Transverse colon (tissue), 4 donors: ENCODE measurements at regions not wholly inside any gene's neighbourhood (a gene's known extent, or its start where the extent isn't known, plus 50 kb on each side); places are given as distances from the start of the nearest gene placed in this dataset.

Experiments
- DNase-seq: peaks from one replicate; pipeline ENCODE4 v3.0.0-alpha.2; 2019
- H3K27ac ChIP-seq, 4 donors: fragments of 200-600 bp; sonication (generic); 2 replicates each; pipeline ENCODE4 v1.5.1; 2016 to 2018; ENCODE audit warnings: inconsistent platforms in 4 of 4
- H3K27me3 ChIP-seq: fragments of 200-600 bp; sonication (generic); 2 replicates; pipeline ENCODE4 v1.5.1; 2017; ENCODE audit warnings: inconsistent platforms
- H3K36me3 ChIP-seq, 4 donors: fragments of 200-600 bp; sonication (generic); 2 replicates each; pipeline ENCODE4 v1.5.1; 2017 to 2019; ENCODE audit warnings: inconsistent platforms in 4 of 4
- H3K4me1 ChIP-seq, 4 donors: fragments of 200-600 bp; sonication (generic); 2 replicates each; pipeline ENCODE4 v1.5.1; 2017 to 2020; ENCODE audit warnings: inconsistent platforms in 4 of 4
- H3K4me3 ChIP-seq, 4 donors: fragments of 200-600 bp; sonication (generic); 1 replicate in 1 of 4; 2 replicates in 3 of 4; pipeline versions ENCODE4 v1.5.1 to v1.6.1; 2017 to 2019; ENCODE audit warnings: inconsistent platforms in 4 of 4
- H3K9me3 ChIP-seq, 2 donors: fragments of 200-600 bp; sonication (generic); 2 replicates each; pipeline ENCODE4 v1.5.1; 2017 to 2019; ENCODE audit warnings: inconsistent platforms in 2 of 2
- EP300 ChIP-seq: sonication (generic); formaldehyde crosslinking; IDR thresholded peaks from one replicate; pipeline ENCODE4 v1.6.1; 2017; ENCODE audit warnings: antibody characterized with exemption, low read depth
- POLR2A ChIP-seq: fragments of 450-650 bp; IDR thresholded peaks from one replicate; pipeline ENCODE4 v1.6.1; 2016; ENCODE audit warnings: antibody characterized with exemption, mild to moderate bottlenecking, moderate library complexity
- POLR2AphosphoS5 ChIP-seq, 3 donors: sonication (generic); formaldehyde crosslinking; IDR thresholded peaks; one replicate each; pipeline ENCODE4 v1.6.1; 2016; ENCODE audit warnings: antibody characterized with exemption in 3 of 3
- WGBS, 2 donors: methylation state at CpG; one replicate each; pipeline ENCODE4 v1.1.5; 2018; ENCODE audit warnings: low coverage in 1 of 2; 5-methylcytosine and 5-hydroxymethylcytosine counted together
- in situ Hi-C, 4 donors: fragments of 200-750 bp; cut with MboI; loops; one replicate each; pipeline versions ENCODE4 v1.15.0 to v1.15.1; 2017; ENCODE audit warnings: low sequenced_read_pairs in 3 of 4, low pct_ligation_motif_present in 1 of 4, low pct_unique_long_range_greater_than_20kb in 1 of 4
- intact Hi-C: fragments of 100-400 bp; cut with DNase I; formaldehyde crosslinking; loops from one replicate; pipeline ENCODE4 v1.15.1; 2023; ENCODE audit warnings: low total_unique reads
- TF ChIP-seq, protein P1 (sequence below), 5 experiments: fragments of 200-600 bp in 3 of 5; fragments of 450-650 bp in 2 of 5; sonication (generic) in 3 of 5; IDR thresholded peaks; 1 replicate in 2 of 5; 2 replicates in 3 of 5; pipeline ENCODE4 v1.5.1; 2016 to 2017; ENCODE audit warnings: antibody characterized with exemption in 5 of 5, inconsistent platforms in 3 of 5, mild to moderate bottlenecking in 2 of 5, moderate library complexity in 1 of 5

GRCh38 chr9:26415528-26415927, 477.1 kb downstream of the CAAP1 start:
- H3K4me1 ChIP-seq: no peaks in the 10 kb centered on the region
- in situ Hi-C loops: no loop called here
- no peaks in the 10 kb centered on the region for H3K9me3 ChIP-seq
- no peaks in the 10 kb centered on the region for H3K36me3 ChIP-seq
- H3K4me3 ChIP-seq: no peak overlapping the region
- no peaks in the 10 kb centered on the region for H3K27me3 ChIP-seq
- intact Hi-C loops: no loop called here
- no peak overlapping the region for H3K27ac ChIP-seq
- no peak for DNase-seq
- no peak for TF ChIP-seq POLR2A
- TF ChIP-seq EP300: no peak
- TF ChIP-seq, protein P1, sequence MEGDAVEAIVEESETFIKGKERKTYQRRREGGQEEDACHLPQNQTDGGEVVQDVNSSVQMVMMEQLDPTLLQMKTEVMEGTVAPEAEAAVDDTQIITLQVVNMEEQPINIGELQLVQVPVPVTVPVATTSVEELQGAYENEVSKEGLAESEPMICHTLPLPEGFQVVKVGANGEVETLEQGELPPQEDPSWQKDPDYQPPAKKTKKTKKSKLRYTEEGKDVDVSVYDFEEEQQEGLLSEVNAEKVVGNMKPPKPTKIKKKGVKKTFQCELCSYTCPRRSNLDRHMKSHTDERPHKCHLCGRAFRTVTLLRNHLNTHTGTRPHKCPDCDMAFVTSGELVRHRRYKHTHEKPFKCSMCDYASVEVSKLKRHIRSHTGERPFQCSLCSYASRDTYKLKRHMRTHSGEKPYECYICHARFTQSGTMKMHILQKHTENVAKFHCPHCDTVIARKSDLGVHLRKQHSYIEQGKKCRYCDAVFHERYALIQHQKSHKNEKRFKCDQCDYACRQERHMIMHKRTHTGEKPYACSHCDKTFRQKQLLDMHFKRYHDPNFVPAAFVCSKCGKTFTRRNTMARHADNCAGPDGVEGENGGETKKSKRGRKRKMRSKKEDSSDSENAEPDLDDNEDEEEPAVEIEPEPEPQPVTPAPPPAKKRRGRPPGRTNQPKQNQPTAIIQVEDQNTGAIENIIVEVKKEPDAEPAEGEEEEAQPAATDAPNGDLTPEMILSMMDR (IDR thresholded peaks at IDR 0.05): no peak
- TF ChIP-seq POLR2AphosphoS5 (IDR thresholded peaks at IDR 0.05): no peak
- 64 to 70% methylated on average over 3 of the region's 3 CpGs for WGBS, 2 donors

GRCh38 chr9:26413611-26414010, 479.0 kb downstream of the CAAP1 start:
- 38 to 61% methylated on average over 4 of the region's 4 CpGs for WGBS, 2 donors
- TF ChIP-seq EP300: no peak
- no peak for TF ChIP-seq POLR2A
- TF ChIP-seq, protein P1 (IDR thresholded peaks at IDR 0.05): no peak
- TF ChIP-seq POLR2AphosphoS5 (IDR thresholded peaks at IDR 0.05): no peak
- H3K4me1 ChIP-seq: no peaks in the 10 kb centered on the region
- H3K9me3 ChIP-seq: no peaks in the 10 kb centered on the region
- in situ Hi-C loops (no loop called here), intact Hi-C loops (no loop called here)
- H3K4me3 ChIP-seq: no peak overlapping the region
- no peaks in the 10 kb centered on the region for H3K36me3 ChIP-seq
- no peak overlapping the region for H3K27ac ChIP-seq
- no peaks in the 10 kb centered on the region for H3K27me3 ChIP-seq
- DNase-seq: no peak

GRCh38 chr9:26412446-26412845, 480.2 kb downstream of the CAAP1 start:
- H3K9me3 ChIP-seq: no peaks in the 10 kb centered on the region
- H3K27ac ChIP-seq: no peak overlapping the region
- no peaks in the 10 kb centered on the region for H3K4me1 ChIP-seq
- WGBS, 2 donors: 64 to 69% methylated on average over 1 of the region's 1 CpG
- no peaks in the 10 kb centered on the region for H3K27me3 ChIP-seq
- DNase-seq: no peak
- TF ChIP-seq, protein P1 (IDR thresholded peaks at IDR 0.05): no peak
- TF ChIP-seq EP300 (no peak), POLR2A (no peak), POLR2AphosphoS5 (IDR thresholded peaks at IDR 0.05) (no peak)
- intact Hi-C loops (no loop called here), in situ Hi-C loops (no loop called here)
- H3K36me3 ChIP-seq: no peaks in the 10 kb centered on the region
- no peak overlapping the region for H3K4me3 ChIP-seq

GRCh38 chr9:26406676-26407075, 485.9 kb downstream of the CAAP1 start:
- intact Hi-C loops: no loop called here
- DNase-seq: no peak
- no peaks in the 10 kb centered on the region for H3K4me1 ChIP-seq
- no peak overlapping the region for H3K4me3 ChIP-seq
- WGBS, 2 donors: 56 to 58% methylated on average over 2 of the region's 2 CpGs
- no peak for TF ChIP-seq POLR2AphosphoS5 (IDR thresholded peaks at IDR 0.05)
- H3K27me3 ChIP-seq: no peaks in the 10 kb centered on the region
- no peak overlapping the region for H3K27ac ChIP-seq
- no peaks in the 10 kb centered on the region for H3K9me3 ChIP-seq
- in situ Hi-C loops: no loop called here
- no peaks in the 10 kb centered on the region for H3K36me3 ChIP-seq

DNA sequence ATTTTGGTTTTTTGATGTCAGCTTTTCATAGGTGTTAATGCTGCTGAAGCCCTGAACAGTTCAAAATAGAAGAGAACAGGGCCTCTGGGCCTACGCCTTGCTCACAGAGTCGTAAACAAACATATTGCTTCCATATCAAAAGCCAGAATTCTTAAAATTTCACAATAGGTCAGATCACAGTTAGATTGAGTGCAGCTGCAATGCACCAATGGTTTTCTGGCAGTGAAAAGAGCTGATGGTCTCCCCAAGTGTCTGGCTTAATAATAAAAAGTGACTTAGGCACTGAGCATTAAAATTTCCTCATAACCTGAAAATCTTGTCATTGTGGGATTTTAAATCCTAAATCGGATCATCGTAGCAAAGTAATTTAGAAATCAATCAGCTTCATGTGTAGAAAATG, 493.0 kb downstream of the CAAP1 start:
- Histone ChIP-seq H3K36me3 (no peaks in the 10 kb centered on the region), H3K4me1 (no peaks in the 10 kb centered on the region), H3K4me3 (no peak overlapping the region), H3K9me3 (no peaks in the 10 kb centered on the region), H3K27ac (no peak overlapping the region), H3K27me3 (no peaks in the 10 kb centered on the region)
- WGBS, 2 donors: 90 to 97% methylated on average over 4 of the region's 4 CpGs
- TF ChIP-seq POLR2AphosphoS5 (IDR thresholded peaks at IDR 0.05) (no peak), EP300 (no peak), POLR2A (no peak)
- TF ChIP-seq, protein P1 (IDR thresholded peaks at IDR 0.05): no peak
- intact Hi-C loops: no loop called here
- in situ Hi-C loops: no loop called here
- no peak for DNase-seq
